NCI-H524 (cell line): ENCODE measurements at regions not wholly inside any gene's neighbourhood (a gene's known extent, or its start where the extent isn't known, plus 50 kb on each side); places are given as distances from the start of the nearest gene placed in this dataset.
A peak's percentile ranks its signal among the peaks of the same experiment; 100 is the strongest.

ENCODE experiments used
- DNase-seq, 2 experiments: peaks; one replicate each; lab custom pipeline; 2025; lab: John Stamatoyannopoulos, UW

DNA sequence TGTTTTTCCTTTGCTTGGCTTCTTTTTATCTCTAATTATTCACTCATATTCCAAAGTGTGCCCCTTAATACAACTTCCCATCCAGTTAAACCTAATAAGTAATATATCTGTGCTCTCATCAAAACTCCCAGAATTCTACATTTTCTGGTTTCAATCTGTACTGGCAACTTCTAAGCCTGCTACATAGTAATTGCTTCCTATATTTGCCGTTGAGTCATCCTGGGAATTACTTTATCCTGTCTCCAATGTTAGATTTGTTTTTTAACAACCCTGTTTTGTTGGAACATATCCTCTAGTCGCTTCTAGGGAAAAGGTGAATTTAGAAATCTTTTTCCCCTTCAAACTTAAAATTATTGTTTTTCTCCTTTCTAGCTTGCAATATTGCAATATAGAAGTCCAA lies 620.5 kb upstream of the PKN2 start:
- DNase-seq: no peak

GRCh38 chr1:88068407-88068960 lies 615.6 kb upstream of the PKN2 start:
- no peak for DNase-seq

- DNase-seq: no peak
Observed at GRCh38 chr1:88070956-88071355, 613.1 kb upstream of the PKN2 start.

DNA sequence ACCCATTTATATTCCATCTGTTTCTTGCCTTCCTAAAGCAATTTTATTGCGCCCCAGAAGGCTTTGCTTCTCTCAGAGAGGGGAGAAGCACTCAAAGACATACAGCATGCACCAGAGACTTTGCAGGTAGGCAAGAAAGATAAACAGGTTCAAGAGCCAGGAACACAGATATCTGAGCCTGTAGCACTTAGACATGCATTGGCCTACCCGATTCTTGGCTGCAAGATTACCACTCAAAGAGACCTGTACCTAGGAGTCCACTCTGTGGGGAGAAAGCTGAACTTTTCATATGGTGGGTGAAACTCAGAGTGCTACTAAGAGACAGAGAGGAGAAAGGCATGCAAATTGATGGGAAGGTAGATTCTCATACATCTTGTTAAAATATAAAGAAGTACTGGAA lies 609.4 kb upstream of the PKN2 start:
- no peak for DNase-seq

DNA sequence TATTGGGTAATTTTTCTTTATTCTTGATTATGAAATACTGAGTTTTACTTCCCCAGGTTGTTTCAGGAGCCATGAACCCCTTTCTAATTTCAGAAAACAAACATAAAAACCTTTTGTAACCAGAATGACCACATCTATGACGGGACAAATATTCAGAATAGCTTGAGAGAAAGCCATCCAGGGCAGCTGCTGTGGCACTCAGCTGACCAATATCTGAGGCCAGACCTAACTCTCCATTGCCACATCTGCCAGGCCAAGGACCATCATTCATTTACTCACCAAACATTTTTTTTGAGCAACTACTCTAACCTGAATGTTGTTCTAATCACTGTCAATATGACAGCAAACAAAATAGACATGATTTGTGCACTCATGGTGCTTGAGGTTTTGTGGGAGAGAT lies 608.3 kb upstream of the PKN2 start:
- no peak for DNase-seq

- DNase-seq: peak in 1 of 2 experiments; percentile 16
Observed at GRCh38 chr1:88079036-88079435, 605.0 kb upstream of the PKN2 start.

DNA sequence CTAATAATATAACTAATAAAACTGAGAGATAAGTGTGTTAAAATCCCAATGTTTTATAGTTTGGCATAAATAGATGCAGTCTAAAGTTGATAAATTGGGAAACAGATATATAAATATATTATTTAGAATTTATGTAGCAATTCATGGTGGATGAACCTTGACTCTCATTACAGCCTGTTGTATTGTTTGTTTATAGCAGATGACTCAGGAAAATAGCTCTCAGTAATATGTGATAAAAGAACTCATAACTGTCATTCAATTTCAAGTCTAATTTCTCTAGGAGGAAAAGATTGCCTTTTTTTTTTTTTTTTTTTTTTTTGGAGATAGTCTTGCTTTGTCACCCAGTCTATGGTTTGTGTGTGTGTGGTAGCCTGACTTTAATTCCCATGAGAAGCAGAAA lies 603.2 kb upstream of the PKN2 start:
- no peak for DNase-seq

DNA sequence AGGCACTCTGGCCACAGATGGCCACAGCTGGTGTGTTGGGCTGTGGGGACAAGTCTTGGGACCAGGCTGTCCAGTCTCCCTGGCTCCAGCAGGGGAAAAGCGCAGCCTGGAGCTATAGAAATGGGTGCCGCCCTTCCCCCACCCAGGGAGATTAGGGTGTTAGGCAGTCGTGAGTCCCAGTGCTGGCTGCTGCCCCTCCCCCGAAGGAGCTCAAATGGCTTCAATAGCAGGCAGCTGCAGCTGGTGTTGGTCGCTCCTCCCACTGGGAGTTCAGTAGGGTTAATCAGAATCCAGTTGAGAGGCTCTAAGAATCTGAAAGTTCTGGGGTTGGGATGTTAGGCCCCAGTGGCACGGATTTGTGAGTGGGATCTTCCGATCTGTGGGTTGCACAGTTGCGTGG lies 595.6 kb upstream of the PKN2 start:
- peak in 1 of 2 experiments; percentile 1 for DNase-seq

- no peak for DNase-seq
Observed at GRCh38 chr1:88089961-88090360, 594.1 kb upstream of the PKN2 start.

GRCh38 chr1:88098881-88099280 lies 585.2 kb upstream of the PKN2 start:
- DNase-seq: no peak

DNA sequence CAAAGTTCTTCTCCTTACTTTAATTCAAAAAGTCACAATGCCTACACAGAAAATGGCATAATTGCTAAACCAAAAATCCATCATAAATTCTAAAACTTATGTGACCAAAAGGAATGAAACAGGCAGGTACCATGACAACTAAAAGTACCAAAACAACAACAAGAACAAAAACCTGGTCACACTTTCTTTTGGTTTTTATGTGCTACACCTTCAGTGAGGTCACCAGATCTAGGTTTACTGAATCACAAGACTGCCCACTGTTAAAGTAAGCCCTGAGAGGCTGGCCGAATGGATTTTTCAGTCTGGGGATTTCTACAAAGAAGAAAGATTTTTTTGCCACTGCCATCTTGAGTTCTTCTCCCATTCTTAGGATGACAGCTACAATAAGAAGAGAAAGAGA lies 583.0 kb upstream of the PKN2 start:
- DNase-seq: no peak

DNA sequence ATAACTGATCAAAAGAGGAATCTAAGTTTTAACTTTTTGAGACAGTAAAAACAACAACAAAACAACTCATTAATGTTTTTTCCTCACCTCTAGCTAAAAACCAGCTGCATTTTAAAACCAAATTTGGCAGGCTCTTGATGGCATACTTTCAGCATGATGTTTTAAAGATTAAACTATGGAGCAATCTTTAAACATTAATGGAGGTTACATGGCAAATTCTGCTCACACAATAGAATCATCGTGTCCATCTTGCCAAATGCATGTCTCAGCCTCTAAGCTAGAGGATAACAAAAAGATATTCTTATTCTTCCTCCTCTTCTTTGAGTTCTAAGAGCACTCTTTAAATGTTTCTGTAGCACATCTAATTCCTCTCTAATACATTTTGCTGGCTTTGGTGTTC lies 579.8 kb upstream of the PKN2 start:
- no peak for DNase-seq

DNA sequence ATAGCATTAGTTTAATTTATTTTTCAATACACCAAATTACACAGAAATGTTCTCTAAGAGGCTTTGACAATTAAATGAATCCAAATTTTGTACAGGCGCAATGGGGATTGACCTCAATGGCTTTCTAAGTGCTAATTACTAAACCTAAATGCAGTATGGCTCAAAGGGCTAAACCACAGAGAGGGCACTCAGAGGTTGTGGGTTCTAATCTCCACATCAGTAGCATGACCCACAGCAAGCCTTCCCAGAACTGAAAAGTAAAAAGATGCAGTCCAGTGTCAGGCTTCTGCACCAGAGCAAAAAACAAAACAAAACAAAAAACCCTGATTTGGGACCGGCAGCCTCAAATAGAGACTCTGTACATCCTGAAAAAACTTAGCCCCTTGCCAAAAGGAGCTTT lies 579.2 kb upstream of the PKN2 start:
- no peak for DNase-seq

DNA sequence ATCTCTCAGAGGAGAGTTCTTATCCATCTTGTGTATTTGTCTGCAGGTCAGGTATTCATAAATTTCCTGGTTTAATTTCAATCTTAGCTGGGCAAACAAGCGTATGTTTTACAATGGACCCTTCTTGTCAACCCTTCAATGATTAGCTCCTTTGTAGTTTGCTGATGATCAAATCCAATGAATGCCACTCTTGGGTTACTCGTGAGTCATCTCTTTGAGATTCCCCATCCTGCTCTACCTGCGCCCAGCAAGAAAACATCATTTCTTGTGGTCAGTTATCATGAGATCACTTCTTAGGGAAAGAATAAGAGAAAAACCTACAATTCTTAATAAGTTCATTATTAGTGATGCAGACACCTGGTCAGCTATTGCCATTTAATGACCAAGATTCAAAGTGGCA lies 572.3 kb upstream of the PKN2 start:
- DNase-seq: no peak

- DNase-seq: no peak
Observed at GRCh38 chr1:88117597-88117996, 566.5 kb upstream of the PKN2 start.

GRCh38 chr1:88118176-88118845 lies 565.8 kb upstream of the PKN2 start:
- no peak for DNase-seq

GRCh38 chr1:88124614-88125013 lies 559.5 kb upstream of the PKN2 start:
- DNase-seq: no peak

DNA sequence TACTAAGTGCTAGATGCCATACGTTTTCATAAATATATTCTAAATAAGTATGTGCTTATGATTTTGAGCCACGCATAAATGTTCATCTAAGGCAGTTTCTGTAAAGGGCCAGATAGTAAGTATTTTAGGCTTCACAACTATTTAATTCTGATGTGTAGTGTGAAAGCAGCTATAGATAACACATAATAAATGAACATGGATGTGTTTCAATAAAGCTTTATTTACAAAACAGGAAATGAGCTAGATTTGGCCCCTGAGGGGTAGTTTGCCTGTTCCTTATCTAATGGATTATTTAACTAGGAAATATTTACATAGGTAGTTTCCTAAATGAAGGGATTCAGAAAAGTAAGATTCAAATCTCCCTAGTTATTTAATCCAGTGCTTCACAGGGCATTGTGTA lies 557.6 kb upstream of the PKN2 start:
- no peak for DNase-seq

GRCh38 chr1:88133991-88134390 lies 550.1 kb upstream of the PKN2 start:
- no peak for DNase-seq

DNA sequence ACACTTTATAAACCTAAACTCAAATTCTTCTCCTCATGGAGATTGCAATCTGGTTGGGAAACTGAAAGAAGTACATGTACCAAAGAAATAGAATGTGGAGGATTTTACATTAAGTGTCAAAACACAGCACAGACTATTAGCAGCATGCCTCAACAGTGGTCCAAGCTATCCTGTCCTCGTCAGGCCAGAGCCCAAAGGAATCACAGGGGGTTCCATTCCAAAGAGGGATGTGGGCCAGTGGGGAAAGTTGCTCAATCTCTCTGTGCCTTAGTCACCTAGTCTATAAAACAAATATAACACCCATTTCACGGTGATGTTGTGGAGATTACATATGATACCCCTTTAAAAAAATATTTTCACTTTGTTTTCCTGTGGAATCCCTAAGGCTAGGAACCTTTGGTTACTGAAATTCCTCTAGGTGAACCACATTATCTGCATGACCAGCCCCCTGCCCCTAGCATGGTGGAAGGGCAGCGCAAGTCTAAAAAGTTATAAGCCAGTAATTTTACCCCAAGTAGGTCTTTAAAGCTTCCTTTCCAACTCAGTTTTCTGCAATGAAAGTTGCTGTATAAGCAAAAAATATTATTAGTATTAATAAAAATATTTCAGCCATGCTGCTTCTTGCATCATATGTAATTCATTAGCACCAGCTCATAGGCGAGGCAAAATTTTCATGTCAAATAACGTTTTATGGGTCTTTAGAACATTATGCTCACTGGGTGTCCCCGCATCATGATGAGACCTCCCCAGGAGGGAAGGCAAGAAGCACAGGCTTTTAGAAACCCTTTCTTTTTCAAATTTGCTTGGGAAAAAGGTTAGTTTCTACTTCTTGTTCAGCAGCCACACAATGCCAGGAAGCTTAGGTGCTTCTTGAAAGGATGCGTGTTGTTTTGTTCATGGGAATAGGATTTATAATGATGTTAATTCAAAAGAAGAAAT lies 548.8 kb upstream of the PKN2 start:
- DNase-seq: no peak

- no peak for DNase-seq
Observed at GRCh38 chr1:88139633-88140032, 544.4 kb upstream of the PKN2 start.

- no peak for DNase-seq
Observed at GRCh38 chr1:88140325-88140724, 543.7 kb upstream of the PKN2 start.

- peak in 1 of 2 experiments; percentile 20 for DNase-seq
Observed at GRCh38 chr1:88141499-88142074, 542.5 kb upstream of the PKN2 start.
